HG03378 (cell line): ENCODE measurements at regions not wholly inside any gene's neighbourhood (a gene's known extent, or its start where the extent isn't known, plus 50 kb on each side); places are given as distances from the start of the nearest gene placed in this dataset.
A peak's percentile ranks its signal among the peaks of the same experiment; 100 is the strongest.

Experiments used
- ATAC-seq: cut with Tn5 transposase; IDR thresholded peaks from one replicate; pipeline ENCODE4 v1.9.1; 2021; ENCODE audit warnings: mild to moderate bottlenecking, moderate library complexity; ENCODE audit not compliant: unreplicated experiment

- no peak for ATAC-seq
Observed at GRCh38 chr20:57907131-57908000, 197.6 kb upstream of the PMEPA1 start.

- ATAC-seq: no peak
Observed at GRCh38 chr20:57905448-57905847, 195.6 kb upstream of the PMEPA1 start.

GRCh38 chr20:57904314-57905105 is 194.7 kb upstream of the PMEPA1 start:
- ATAC-seq: no peak

- peak; percentile 91 for ATAC-seq
Observed at GRCh38 chr20:57902473-57902872, 192.7 kb upstream of the PMEPA1 start.

- ATAC-seq: no peak
Observed at GRCh38 chr20:57901526-57901925, 191.7 kb upstream of the PMEPA1 start.

- ATAC-seq: no peak
Observed at GRCh38 chr20:57900226-57900905, 190.6 kb upstream of the PMEPA1 start.

GRCh38 chr20:57899554-57899953 is 189.7 kb upstream of the PMEPA1 start:
- ATAC-seq: no peak

GRCh38 chr20:57898332-57898731 is 188.5 kb upstream of the PMEPA1 start:
- ATAC-seq: no peak

- no peak for ATAC-seq
Observed at GRCh38 chr20:57897891-57898290, 188.1 kb upstream of the PMEPA1 start.

GRCh38 chr20:57897156-57897874 is 187.5 kb upstream of the PMEPA1 start:
- ATAC-seq: no peak

GRCh38 chr20:57896563-57896962 is 186.7 kb upstream of the PMEPA1 start:
- ATAC-seq: no peak

- ATAC-seq: no peak
Observed at GRCh38 chr20:57896017-57896416, 186.2 kb upstream of the PMEPA1 start.

GRCh38 chr20:57895161-57895855 is 185.5 kb upstream of the PMEPA1 start:
- no peak for ATAC-seq

GRCh38 chr20:57894522-57894921 is 184.7 kb upstream of the PMEPA1 start:
- no peak for ATAC-seq

GRCh38 chr20:57894096-57894495 is 184.3 kb upstream of the PMEPA1 start:
- no peak for ATAC-seq

- ATAC-seq: no peak
Observed at GRCh38 chr20:57893366-57893999, 183.7 kb upstream of the PMEPA1 start.

- no peak for ATAC-seq
Observed at GRCh38 chr20:57892471-57892870, 182.7 kb upstream of the PMEPA1 start.

- no peak for ATAC-seq
Observed at GRCh38 chr20:57891014-57891413, 181.2 kb upstream of the PMEPA1 start.

GRCh38 chr20:57890202-57890800 is 180.5 kb upstream of the PMEPA1 start:
- no peak for ATAC-seq
